AG04450 (cell line): ENCODE measurements at regions not wholly inside any gene's neighbourhood (a gene's known extent, or its start where the extent isn't known, plus 50 kb on each side); places are given as distances from the start of the nearest gene placed in this dataset.

Experiments
- CTCF ChIA-PET: fragments of 300-600, 350-600 bp; formaldehyde crosslinking; extraction: SDS; loops from one replicate; lab custom pipeline; 2022; ENCODE audit warnings: antibody characterized with exemption, inconsistent platforms; lab: Charles Lee
- POLR2A ChIA-PET: fragments of 350-600 bp; formaldehyde crosslinking; extraction: SDS; loops from one replicate; lab custom pipeline; 2021; ENCODE audit warnings: antibody characterized with exemption, inconsistent platforms; lab: Yijun Ruan, JAX
- DNase-seq: peaks from one replicate; pipeline ENCODE4 v3.0.0-alpha.2; 2011; ENCODE audit warnings: low read depth, low spot score
- H3K27ac ChIP-seq: one replicate; pipeline ENCODE4 v1.5.1; 2012; ENCODE audit warnings: low read depth, low read length, control low read depth
- H3K27me3 ChIP-seq: one replicate; pipeline ENCODE4 v1.6.0; 2012; ENCODE audit warnings: low read length; ENCODE audit not compliant: control insufficient read depth, insufficient read depth
- H3K4me3 ChIP-seq: 2 replicates; pipeline ENCODE4 v1.5.1; 2011; ENCODE audit warnings: mild to moderate bottlenecking, low read depth, low read length, control low read depth
- H3K9me3 ChIP-seq: 2 replicates; pipeline ENCODE4 v1.5.1; 2012; ENCODE audit warnings: low read length; ENCODE audit not compliant: control insufficient read depth, insufficient read depth
- CTCF ChIP-seq: IDR thresholded peaks from 2 replicates; pipeline ENCODE4 v1.5.1; 2011; ENCODE audit warnings: low read depth, low read length, control low read depth, inconsistent platforms

- no peak for DNase-seq
- ChIA-PET POLR2A (no interaction called here), CTCF (no interaction called here)
- no peaks in the 10 kb centered on the region for H3K27me3 ChIP-seq
- H3K4me3 ChIP-seq: no peak overlapping the region
- TF ChIP-seq CTCF: no peak
- H3K27ac ChIP-seq: no peak overlapping the region
- peaks cover 4% of the 10 kb centered on the region; the same call in 1 of the 2 replicates for H3K9me3 ChIP-seq
Observed at GRCh38 chr2:60042023-60042422, 511.4 kb downstream of the BCL11A start.

- H3K27ac ChIP-seq: no peak overlapping the region
- no peak overlapping the region for H3K4me3 ChIP-seq
- no peak for TF ChIP-seq CTCF
- ChIA-PET CTCF (no interaction called here), POLR2A (no interaction called here)
- no peaks in the 10 kb centered on the region for H3K27me3 ChIP-seq
- DNase-seq: no peak
- peaks cover 9% of the 10 kb centered on the region; the same call in 1 of the 2 replicates for H3K9me3 ChIP-seq
Observed at GRCh38 chr2:60033325-60033724, 520.1 kb downstream of the BCL11A start.

GRCh38 chr2:60029566-60029883, 523.9 kb downstream of the BCL11A start:
- peaks cover 3% of the 10 kb centered on the region; the same call in 1 of the 2 replicates for H3K9me3 ChIP-seq
- TF ChIP-seq CTCF: no peak
- no peak overlapping the region for H3K4me3 ChIP-seq
- H3K27ac ChIP-seq: no peak overlapping the region
- POLR2A ChIA-PET: no interaction called here
- H3K27me3 ChIP-seq: no peaks in the 10 kb centered on the region
- CTCF ChIA-PET: no interaction called here
- no peak for DNase-seq

GRCh38 chr2:60028849-60029565, 524.4 kb downstream of the BCL11A start:
- Histone ChIP-seq H3K4me3 (no peak overlapping the region), H3K9me3 (peaks cover 3% of the 10 kb centered on the region; the same call in 1 of the 2 replicates), H3K27ac (no peak overlapping the region), H3K27me3 (no peaks in the 10 kb centered on the region)
- ChIA-PET CTCF (interaction anchor here (0.6 kb wide), 1 partner anchor 604 kb away, joined by 4 read pairs; no protein-coding TSS in a partner anchor), POLR2A (no interaction called here)
- no peak for TF ChIP-seq CTCF
- no peak for DNase-seq

- no peak for DNase-seq
- CTCF ChIA-PET: no interaction called here
- H3K9me3 ChIP-seq: peaks cover 3% of the 10 kb centered on the region; the same call in 1 of the 2 replicates
- no peak for TF ChIP-seq CTCF
- H3K4me3 ChIP-seq: no peak overlapping the region
- no peaks in the 10 kb centered on the region for H3K27me3 ChIP-seq
- POLR2A ChIA-PET: no interaction called here
- no peak overlapping the region for H3K27ac ChIP-seq
Observed at GRCh38 chr2:60025496-60025895, 528.0 kb downstream of the BCL11A start.
